GM18867 (cell line): ENCODE measurements at regions not wholly inside any gene's neighbourhood (a gene's known extent, or its start where the extent isn't known, plus 50 kb on each side); places are given as distances from the start of the nearest gene placed in this dataset.

Source experiments
- ATAC-seq: cut with Tn5 transposase; IDR thresholded peaks from one replicate; pipeline ENCODE4 v1.9.1; 2021; ENCODE audit warnings: mild to moderate bottlenecking, moderate library complexity; ENCODE audit not compliant: unreplicated experiment

- no peak for ATAC-seq
Observed at GRCh38 chr2:107595749-107596148, 230.9 kb upstream of the RGPD4 start.

- no peak for ATAC-seq
Observed at GRCh38 chr2:107597507-107597906, 229.2 kb upstream of the RGPD4 start.

- no peak for ATAC-seq
Observed at GRCh38 chr2:107602801-107603200, 223.9 kb upstream of the RGPD4 start.

GRCh38 chr2:107607054-107607453 lies 219.6 kb upstream of the RGPD4 start:
- ATAC-seq: no peak

- no peak for ATAC-seq
Observed at GRCh38 chr2:107607473-107607872, 219.2 kb upstream of the RGPD4 start.

GRCh38 chr2:107615039-107615438 lies 211.7 kb upstream of the RGPD4 start:
- no peak for ATAC-seq

- no peak for ATAC-seq
Observed at GRCh38 chr2:107618769-107619168, 207.9 kb upstream of the RGPD4 start.

GRCh38 chr2:107621186-107622165 lies 205.2 kb upstream of the RGPD4 start:
- no peak for ATAC-seq

- no peak for ATAC-seq
Observed at GRCh38 chr2:107622741-107623310, 203.9 kb upstream of the RGPD4 start.

GRCh38 chr2:107625982-107626381 lies 200.7 kb upstream of the RGPD4 start:
- no peak for ATAC-seq

GRCh38 chr2:107627164-107627563 lies 199.5 kb upstream of the RGPD4 start:
- ATAC-seq: no peak

- no peak for ATAC-seq
Observed at GRCh38 chr2:107627926-107628325, 198.8 kb upstream of the RGPD4 start.

- no peak for ATAC-seq
Observed at GRCh38 chr2:107633580-107634147, 193.0 kb upstream of the RGPD4 start.

- ATAC-seq: no peak
Observed at GRCh38 chr2:107634172-107634571, 192.5 kb upstream of the RGPD4 start.

- no peak for ATAC-seq
Observed at GRCh38 chr2:107635883-107636282, 190.8 kb upstream of the RGPD4 start.

- no peak for ATAC-seq
Observed at GRCh38 chr2:107645586-107645985, 181.1 kb upstream of the RGPD4 start.

- no peak for ATAC-seq
Observed at GRCh38 chr2:107648781-107649404, 177.8 kb upstream of the RGPD4 start.

GRCh38 chr2:107657049-107657448 lies 169.6 kb upstream of the RGPD4 start:
- ATAC-seq: no peak

- no peak for ATAC-seq
Observed at GRCh38 chr2:107663632-107664031, 163.1 kb upstream of the RGPD4 start.

GRCh38 chr2:107669335-107669734 lies 157.4 kb upstream of the RGPD4 start:
- no peak for ATAC-seq

- ATAC-seq: no peak
Observed at GRCh38 chr2:107681936-107682335, 144.8 kb upstream of the RGPD4 start.
